ENCODE measurements at regions not wholly inside any gene's neighbourhood (a gene's known extent, or its start where the extent isn't known, plus 50 kb on each side); places are given as distances from the start of the nearest gene placed in this dataset.

DNA sequence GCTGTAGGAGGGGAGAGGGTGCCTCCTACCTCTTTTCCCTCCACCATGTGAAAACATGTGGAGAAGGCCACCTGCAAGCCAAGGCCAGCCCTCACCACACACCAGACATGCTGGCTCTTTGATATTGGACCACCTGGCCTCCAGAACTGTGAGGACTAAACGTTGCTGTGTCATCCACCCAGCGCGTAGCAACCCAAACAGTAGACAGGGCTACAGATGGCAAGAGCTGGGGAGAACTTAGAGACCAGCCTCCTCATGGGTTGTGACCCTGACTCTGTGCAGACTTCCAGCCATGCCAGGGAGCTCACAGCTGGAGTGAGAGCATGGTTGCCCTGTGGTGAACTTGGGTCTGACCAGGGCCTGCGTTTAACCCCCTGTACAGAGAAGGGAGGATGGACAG lies 195.9 kb upstream of the CST7 start:
- peak overlapping the region in 3 of 11 experiments; percentile 22 to 37 (median 34); a peak in 5 of 22 replicates for H3K27ac ChIP-seq
- no peak overlapping the region for H3K9ac ChIP-seq
- H3K4me2 ChIP-seq: peak overlapping the region in 8 of 11 experiments; percentile 5 to 93 (median 68); a peak in 14 of 22 replicates
- H3K4me3 ChIP-seq: no peak overlapping the region
- H4K20me1 ChIP-seq: no peaks in the 10 kb centered on the region
- no peaks in the 10 kb centered on the region for H3K27me3 ChIP-seq
- no peaks in the 10 kb centered on the region for H3K36me3 ChIP-seq
- peaks cover 28 to 62% (median 56%) of the 10 kb centered on the region in 10 experiments for H3K4me1 ChIP-seq
- TF ChIP-seq Cebpa-rat (IDR thresholded peaks at IDR 0.05): no peak
- no peaks in the 10 kb centered on the region; a peak in 1 of 22 replicates for H3K9me3 ChIP-seq (replicated peaks in 1 of 11)

DNA sequence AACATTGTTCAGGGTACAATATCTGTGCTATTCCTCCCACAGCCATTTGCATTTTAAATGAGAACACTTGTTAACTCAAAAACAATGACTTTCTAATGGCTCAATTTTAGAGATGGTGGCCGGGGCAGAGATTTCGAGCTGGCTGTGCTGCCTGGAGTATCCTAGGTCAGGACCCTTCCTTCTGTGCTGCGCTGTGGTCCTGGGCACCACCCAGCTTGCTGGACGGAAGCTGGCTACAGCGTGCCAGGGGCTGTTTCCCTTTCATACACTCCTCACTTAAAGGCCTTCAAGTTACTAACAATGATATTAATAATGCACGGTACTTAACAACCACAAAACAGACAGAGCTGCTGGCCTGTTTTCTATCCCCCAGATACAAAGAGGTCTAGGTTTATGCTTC lies 194.4 kb upstream of the CST7 start:
- Histone ChIP-seq H3K9me3 (replicated peaks in 1 of 11) (peaks cover 0 to 3% (median 1%) of the 10 kb centered on the region in 11 experiments; a peak in 6 of 22 replicates), H3K9ac (peak overlapping the region in 7 of 11 experiments; percentile 20 to 75 (median 59); a peak in 12 of 22 replicates), H3K36me3 (no peaks in the 10 kb centered on the region), H3K4me2 (peak overlapping the region; percentile 39 to 93 (median 70)), H3K27ac (peak overlapping the region in 8 of 11 experiments; percentile 57 to 88 (median 80); a peak in 17 of 22 replicates), H4K20me1 (no peaks in the 10 kb centered on the region), H3K27me3 (no peaks in the 10 kb centered on the region), H3K4me3 (peak overlapping the region in 2 of 10 experiments; percentile 9 to 29; a peak in 3 of 20 replicates), H3K4me1 (peaks cover 28 to 59% (median 54%) of the 10 kb centered on the region in 10 experiments)
- no peak for TF ChIP-seq Cebpa-rat (IDR thresholded peaks at IDR 0.05)

DNA sequence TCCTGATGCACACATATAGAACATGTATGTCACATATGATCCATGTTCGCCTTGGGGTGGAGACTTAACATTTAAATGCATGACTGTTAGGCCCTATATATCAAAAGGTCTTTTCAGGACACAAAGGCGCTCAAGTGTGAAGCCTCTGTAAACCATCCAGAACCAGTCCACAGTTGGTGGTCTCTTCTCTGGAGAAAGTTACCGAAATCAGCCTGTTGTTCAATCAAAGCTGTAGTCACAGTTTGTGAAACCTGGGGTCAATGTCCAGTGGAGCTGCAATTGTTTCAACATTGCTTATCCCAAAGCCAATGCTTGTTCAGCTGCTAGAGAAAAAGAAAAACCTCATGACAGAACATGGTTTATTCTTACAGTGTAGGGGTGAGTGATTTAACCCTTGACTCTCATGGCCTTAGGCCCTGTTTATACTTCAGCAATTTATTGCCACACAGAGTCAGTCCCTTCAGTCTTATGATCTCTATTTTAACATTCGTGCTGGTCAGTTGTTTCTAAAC lies 193.6 kb upstream of the CST7 start:
- H3K4me2 ChIP-seq: peak overlapping the region; percentile 39 to 93 (median 70)

DNA sequence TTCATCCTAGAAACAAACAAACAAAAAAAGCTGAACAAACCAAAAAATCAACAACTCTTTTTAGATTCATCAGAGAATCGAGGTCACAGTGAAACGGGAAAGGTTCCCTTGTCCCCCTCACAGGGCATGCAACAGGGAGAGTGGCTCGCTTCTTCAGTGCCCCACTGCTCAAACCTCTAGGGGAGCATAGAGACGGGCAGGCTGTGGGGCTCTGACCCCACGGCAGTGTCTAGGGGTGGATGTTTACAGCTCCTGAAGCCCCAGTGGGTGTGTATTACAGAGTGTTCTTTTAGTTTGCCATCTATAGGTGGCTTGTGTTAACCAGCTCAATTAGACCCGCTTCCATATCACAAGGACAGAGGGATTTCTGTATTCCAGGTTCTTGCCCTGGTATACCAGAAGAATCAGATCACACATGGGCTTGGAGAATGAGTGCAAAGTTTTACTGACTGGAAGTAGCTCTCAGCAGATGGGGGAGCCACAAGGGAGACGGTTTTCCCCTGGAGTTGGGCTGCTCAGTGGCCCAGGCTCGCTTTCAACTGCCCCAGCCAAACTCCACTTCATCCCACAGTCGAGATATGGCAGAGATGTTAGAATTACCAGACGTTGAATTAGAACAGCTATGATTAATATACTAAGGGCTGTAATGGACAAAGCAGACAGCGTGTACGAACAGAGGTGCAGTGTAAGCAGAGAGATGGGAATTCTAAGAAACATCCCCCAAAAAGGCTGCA lies 192.6 kb upstream of the CST7 start:
- no peaks in the 10 kb centered on the region for H3K27me3 ChIP-seq
- H3K36me3 ChIP-seq: peaks cover 0 to 3% (median 0%) of the 10 kb centered on the region in 11 experiments; a peak in 1 of 22 replicates
- peak overlapping the region in 10 of 11 experiments; percentile 20 to 88 (median 72); a peak in 17 of 22 replicates for H3K27ac ChIP-seq
- peaks cover 10 to 19% (median 13%) of the 10 kb centered on the region in 11 experiments; a peak in 19 of 22 replicates for H3K9me3 ChIP-seq (replicated peaks in 1 of 11)
- H4K20me1 ChIP-seq: no peaks in the 10 kb centered on the region
- peak overlapping the region; percentile 39 to 93 (median 70) for H3K4me2 ChIP-seq
- no peak overlapping the region for H3K4me3 ChIP-seq
- peak overlapping the region in 7 of 11 experiments; percentile 38 to 75 (median 64); a peak in 14 of 22 replicates for H3K9ac ChIP-seq
- TF ChIP-seq Cebpa-rat (IDR thresholded peaks at IDR 0.05): no peak
- H3K4me1 ChIP-seq: peaks cover 28 to 59% (median 55%) of the 10 kb centered on the region in 10 experiments

More for the DNA sequence above, 193.6 kb upstream of the CST7 start:
- no peaks in the 10 kb centered on the region for H3K27me3 ChIP-seq
- peak in 7 of 11 experiments; percentile 15 to 88 (median 62); a peak in 11 of 22 replicates for TF ChIP-seq Cebpa-rat (IDR thresholded peaks at IDR 0.05)
- peaks cover 0 to 1% (median 0%) of the 10 kb centered on the region in 11 experiments; a peak in 1 of 22 replicates for H3K36me3 ChIP-seq
- H4K20me1 ChIP-seq: no peaks in the 10 kb centered on the region
- peaks cover 4 to 10% (median 9%) of the 10 kb centered on the region in 11 experiments; a peak in 19 of 22 replicates for H3K9me3 ChIP-seq (replicated peaks in 1 of 11)
- H3K9ac ChIP-seq: peak overlapping the region in 9 of 11 experiments; percentile 20 to 75 (median 59); a peak in 16 of 22 replicates
- H3K4me3 ChIP-seq: peak overlapping the region in 4 of 10 experiments; percentile 9 to 32 (median 25); a peak in 2 of 20 replicates
- peaks cover 28 to 59% (median 54%) of the 10 kb centered on the region in 10 experiments for H3K4me1 ChIP-seq
- peak overlapping the region in 10 of 11 experiments; percentile 20 to 88 (median 72); a peak in 18 of 22 replicates for H3K27ac ChIP-seq

DNA sequence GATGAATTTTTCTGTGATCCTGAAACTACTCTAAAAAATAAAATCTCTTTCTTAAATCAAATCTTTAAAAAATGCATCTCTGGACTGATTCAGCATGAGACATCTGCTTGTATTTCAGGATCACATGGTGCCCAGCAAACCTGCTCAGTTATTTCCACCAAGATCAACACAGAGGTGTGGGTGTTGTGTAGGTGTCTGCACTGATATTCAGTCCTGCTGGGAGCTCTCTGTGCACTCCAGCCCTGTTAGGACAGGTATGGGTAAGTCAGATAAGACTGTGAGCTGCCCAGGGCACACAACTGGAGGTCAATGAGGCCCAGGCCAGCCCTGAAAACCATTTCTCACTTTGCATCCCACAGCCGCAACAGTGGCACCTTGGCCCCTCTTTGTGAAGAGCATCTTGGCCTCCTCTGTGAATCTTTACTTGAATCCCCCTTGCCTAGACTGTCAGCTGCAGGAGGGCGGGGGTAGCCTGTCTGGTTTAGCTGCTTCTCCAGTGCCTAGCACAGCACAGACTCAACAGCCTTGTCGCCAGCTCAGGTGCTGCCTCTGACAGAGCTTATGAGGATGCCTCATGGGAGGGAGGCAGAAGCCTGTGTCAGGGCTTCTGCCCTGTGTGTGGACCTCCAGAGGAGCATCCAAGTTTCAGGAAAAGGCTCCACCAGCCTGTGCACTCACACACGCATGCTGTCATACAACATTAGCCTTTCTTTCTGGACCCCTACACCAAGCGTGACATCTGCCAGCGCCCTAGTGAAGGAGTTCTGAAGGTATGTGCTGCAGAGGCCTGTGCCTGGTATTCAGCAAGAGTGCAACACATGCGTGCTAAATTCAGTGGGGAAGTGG lies 187.6 kb upstream of the CST7 start:
- H3K4me2 ChIP-seq: no peak overlapping the region
- H3K4me1 ChIP-seq: peaks cover 26 to 63% (median 53%) of the 10 kb centered on the region in 10 experiments
- H3K9ac ChIP-seq: no peak overlapping the region
- peaks cover 0 to 3% (median 0%) of the 10 kb centered on the region in 11 experiments; a peak in 1 of 22 replicates for H3K36me3 ChIP-seq
- no peak overlapping the region for H3K27ac ChIP-seq
- H3K4me3 ChIP-seq: no peak overlapping the region
- TF ChIP-seq Cebpa-rat (IDR thresholded peaks at IDR 0.05): no peak
- H3K9me3 ChIP-seq (replicated peaks in 1 of 11): peaks cover 10 to 19% (median 13%) of the 10 kb centered on the region in 11 experiments; a peak in 19 of 22 replicates
- H4K20me1 ChIP-seq: no peaks in the 10 kb centered on the region
- H3K27me3 ChIP-seq: peaks cover 0 to 7% (median 0%) of the 10 kb centered on the region in 11 experiments; a peak in 1 of 22 replicates

DNA sequence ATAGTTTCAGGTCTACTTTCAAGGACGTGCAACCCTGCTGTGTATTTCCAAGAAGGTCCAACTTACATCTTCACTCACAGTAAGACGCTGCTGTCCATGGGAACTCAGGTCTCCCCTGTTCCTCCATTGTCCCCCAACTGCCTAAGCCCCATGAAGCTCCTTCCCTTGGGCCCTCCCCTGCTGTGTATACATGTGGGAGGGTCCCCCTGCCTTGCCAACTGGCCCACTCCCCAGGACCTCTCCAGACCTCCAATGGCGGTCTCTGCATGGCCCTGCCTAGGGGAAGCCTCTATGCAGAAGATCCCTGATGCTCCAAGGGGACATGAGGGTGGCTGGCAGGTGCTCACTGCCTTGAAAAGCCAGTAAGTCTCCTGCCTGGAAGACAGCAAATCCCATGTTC lies 186.7 kb upstream of the CST7 start:
- Histone ChIP-seq H3K4me1 (peaks cover 22 to 63% (median 53%) of the 10 kb centered on the region in 10 experiments), H3K9me3 (replicated peaks in 1 of 11) (peaks cover 10 to 19% (median 13%) of the 10 kb centered on the region in 11 experiments; a peak in 19 of 22 replicates), H3K4me3 (no peak overlapping the region), H3K4me2 (peak overlapping the region in 9 of 11 experiments; percentile 63 to 95 (median 88); a peak in 17 of 22 replicates), H3K36me3 (peaks cover 0 to 3% (median 0%) of the 10 kb centered on the region in 11 experiments; a peak in 1 of 22 replicates), H3K27ac (no peak overlapping the region), H4K20me1 (no peaks in the 10 kb centered on the region), H3K27me3 (peaks cover 0 to 7% (median 0%) of the 10 kb centered on the region in 11 experiments; a peak in 1 of 22 replicates), H3K9ac (no peak overlapping the region)
- TF ChIP-seq Cebpa-rat (IDR thresholded peaks at IDR 0.05): no peak

DNA sequence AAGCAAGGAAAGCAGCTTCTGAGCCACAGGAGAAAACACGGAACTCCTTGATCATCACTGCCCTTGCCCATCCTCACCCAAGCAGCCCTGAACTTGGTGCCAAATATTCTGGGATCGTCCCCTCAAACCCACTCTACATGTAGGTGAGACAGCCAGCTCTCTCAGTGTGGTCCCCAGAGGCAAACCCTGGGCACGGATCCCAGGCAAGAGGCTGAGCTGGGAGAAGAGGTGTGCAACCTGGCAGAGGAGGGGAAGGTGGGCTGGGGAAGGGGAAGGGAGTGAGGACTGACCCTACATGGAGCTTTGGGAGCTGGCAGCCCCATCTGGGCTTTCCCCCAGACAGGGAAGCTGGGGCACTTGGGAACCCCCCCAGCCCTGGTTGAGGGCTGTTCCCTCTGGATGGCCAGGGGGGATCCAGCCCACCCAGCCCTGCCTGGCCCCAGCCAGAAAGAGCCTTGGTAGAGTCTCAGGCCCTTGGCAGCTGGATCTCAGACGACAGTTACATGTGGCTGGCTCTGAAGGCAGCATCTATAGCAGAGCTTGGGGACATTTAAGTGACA lies 186.2 kb upstream of the CST7 start:
- Histone ChIP-seq H3K4me2 (peak overlapping the region; percentile 40 to 95 (median 81); a peak in 21 of 22 replicates), H3K9ac (no peak overlapping the region), H3K36me3 (peaks cover 0 to 3% (median 0%) of the 10 kb centered on the region in 11 experiments; a peak in 1 of 22 replicates), H3K4me1 (peaks cover 19 to 66% (median 57%) of the 10 kb centered on the region in 10 experiments), H4K20me1 (no peaks in the 10 kb centered on the region), H3K9me3 (replicated peaks in 1 of 11) (peaks cover 10 to 19% (median 13%) of the 10 kb centered on the region in 11 experiments; a peak in 19 of 22 replicates), H3K27ac (peak overlapping the region in 4 of 11 experiments; percentile 0 to 33 (median 29); a peak in 3 of 22 replicates), H3K4me3 (no peak overlapping the region), H3K27me3 (peaks cover 0 to 7% (median 0%) of the 10 kb centered on the region in 11 experiments; a peak in 1 of 22 replicates)
- no peak for TF ChIP-seq Cebpa-rat (IDR thresholded peaks at IDR 0.05)

Data from BLaER1 treated with 17β-estradiol and CSF1 and Interleukin-3, amounts not matched to agents 10 nM and 100 nM (cell line).